Neural crest cell (in vitro differentiated cells): ENCODE measurements at regions not wholly inside any gene's neighbourhood (a gene's known extent, or its start where the extent isn't known, plus 50 kb on each side); places are given as distances from the start of the nearest gene placed in this dataset.
"Not testable (repeated sequence)": the region's sequence is repeated elsewhere in the genome, so short reads cannot be mapped to it uniquely, and the experiment has no call there.

ENCODE experiments used
- DNase-seq: peaks from one replicate; pipeline ENCODE4 v3.0.0; 2021; ENCODE audit warnings: low read depth, mixed read lengths, low spot score
- H3K27ac Mint-ChIP-seq: one replicate; pipeline ENCODE4 v1.8.0; 2021; ENCODE audit warnings: mild to moderate bottlenecking, mixed read lengths; ENCODE audit not compliant: unreplicated experiment
- H3K27me3 Mint-ChIP-seq: 2 replicates; pipeline ENCODE4 v1.8.0; 2021; ENCODE audit warnings: low read depth, mild to moderate bottlenecking, mixed read lengths
- H3K36me3 Mint-ChIP-seq: 2 replicates; pipeline ENCODE4 v1.8.0; 2021; ENCODE audit warnings: low read depth, mild to moderate bottlenecking, mixed read lengths
- H3K4me1 Mint-ChIP-seq: 2 replicates; pipeline ENCODE4 v1.8.0; 2021; ENCODE audit warnings: mixed read lengths
- H3K4me3 Mint-ChIP-seq: one replicate; pipeline ENCODE4 v1.8.0; 2021; ENCODE audit warnings: mild to moderate bottlenecking, mixed read lengths
- H3K9me3 Mint-ChIP-seq: 2 replicates; pipeline ENCODE4 v1.8.0; 2021; ENCODE audit warnings: mixed read lengths
- TF ChIP-seq, protein P1 (sequence below): fragments of 200-600 bp; sonication (generic); conservative IDR thresholded peaks from 2 replicates; pipeline ENCODE4 v1.5.0; 2021; ENCODE audit warnings: antibody characterized with exemption, mild to moderate bottlenecking

DNA sequence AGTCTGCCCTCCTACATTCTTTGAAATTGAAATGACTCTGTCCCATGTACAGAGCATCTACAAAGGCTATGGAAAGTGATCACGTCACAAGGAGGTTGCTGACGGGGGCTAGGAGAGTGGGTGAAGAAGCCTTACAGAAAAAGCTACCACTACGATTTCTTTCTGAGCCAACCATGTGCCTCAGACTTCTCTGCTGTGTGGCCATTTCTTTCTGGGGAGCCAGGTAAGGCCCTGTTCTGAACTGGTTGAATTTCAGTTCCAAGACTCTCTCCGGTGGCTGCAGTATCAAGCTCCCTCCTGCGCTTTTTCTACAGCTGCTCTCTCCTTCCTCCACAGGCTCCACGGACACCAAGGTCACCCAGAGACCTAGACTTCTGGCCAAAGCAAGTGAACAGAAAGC lies 112.5 kb upstream of the PRSS1 start:
- H3K4me3 Mint-ChIP-seq: no peak overlapping the region
- TF ChIP-seq, protein P1, sequence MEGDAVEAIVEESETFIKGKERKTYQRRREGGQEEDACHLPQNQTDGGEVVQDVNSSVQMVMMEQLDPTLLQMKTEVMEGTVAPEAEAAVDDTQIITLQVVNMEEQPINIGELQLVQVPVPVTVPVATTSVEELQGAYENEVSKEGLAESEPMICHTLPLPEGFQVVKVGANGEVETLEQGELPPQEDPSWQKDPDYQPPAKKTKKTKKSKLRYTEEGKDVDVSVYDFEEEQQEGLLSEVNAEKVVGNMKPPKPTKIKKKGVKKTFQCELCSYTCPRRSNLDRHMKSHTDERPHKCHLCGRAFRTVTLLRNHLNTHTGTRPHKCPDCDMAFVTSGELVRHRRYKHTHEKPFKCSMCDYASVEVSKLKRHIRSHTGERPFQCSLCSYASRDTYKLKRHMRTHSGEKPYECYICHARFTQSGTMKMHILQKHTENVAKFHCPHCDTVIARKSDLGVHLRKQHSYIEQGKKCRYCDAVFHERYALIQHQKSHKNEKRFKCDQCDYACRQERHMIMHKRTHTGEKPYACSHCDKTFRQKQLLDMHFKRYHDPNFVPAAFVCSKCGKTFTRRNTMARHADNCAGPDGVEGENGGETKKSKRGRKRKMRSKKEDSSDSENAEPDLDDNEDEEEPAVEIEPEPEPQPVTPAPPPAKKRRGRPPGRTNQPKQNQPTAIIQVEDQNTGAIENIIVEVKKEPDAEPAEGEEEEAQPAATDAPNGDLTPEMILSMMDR: no peak
- no peaks in the 10 kb centered on the region for H3K9me3 Mint-ChIP-seq
- no peak for DNase-seq
- H3K27me3 Mint-ChIP-seq: peaks cover 48% of the 10 kb centered on the region
- H3K36me3 Mint-ChIP-seq: no peaks in the 10 kb centered on the region
- H3K27ac Mint-ChIP-seq: no peak overlapping the region
- H3K4me1 Mint-ChIP-seq: no peaks in the 10 kb centered on the region

DNA sequence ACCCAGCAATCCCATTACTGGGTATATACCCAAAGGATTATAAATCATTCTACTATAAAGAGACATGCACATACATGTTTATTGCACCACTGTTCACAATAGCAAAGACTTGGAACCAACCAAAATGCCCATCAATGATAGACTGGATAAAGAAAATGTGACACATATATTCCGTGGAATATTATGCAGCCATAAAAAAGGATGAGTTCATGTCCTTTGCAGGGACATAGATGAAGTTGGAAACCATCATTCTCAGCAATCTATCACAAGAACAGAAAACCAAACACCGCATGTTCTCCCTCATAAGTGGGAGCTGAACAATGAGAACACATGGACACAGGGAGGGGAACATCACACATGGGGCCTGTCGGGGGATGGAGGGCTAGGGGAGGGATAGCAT lies 113.2 kb upstream of the PRSS1 start:
- not testable (repeated sequence) for H3K9me3 Mint-ChIP-seq, H3K36me3 Mint-ChIP-seq, H3K27ac Mint-ChIP-seq, H3K4me1 Mint-ChIP-seq, H3K4me3 Mint-ChIP-seq, DNase-seq
- H3K27me3 Mint-ChIP-seq: peaks cover 49% of the 10 kb centered on the region

DNA sequence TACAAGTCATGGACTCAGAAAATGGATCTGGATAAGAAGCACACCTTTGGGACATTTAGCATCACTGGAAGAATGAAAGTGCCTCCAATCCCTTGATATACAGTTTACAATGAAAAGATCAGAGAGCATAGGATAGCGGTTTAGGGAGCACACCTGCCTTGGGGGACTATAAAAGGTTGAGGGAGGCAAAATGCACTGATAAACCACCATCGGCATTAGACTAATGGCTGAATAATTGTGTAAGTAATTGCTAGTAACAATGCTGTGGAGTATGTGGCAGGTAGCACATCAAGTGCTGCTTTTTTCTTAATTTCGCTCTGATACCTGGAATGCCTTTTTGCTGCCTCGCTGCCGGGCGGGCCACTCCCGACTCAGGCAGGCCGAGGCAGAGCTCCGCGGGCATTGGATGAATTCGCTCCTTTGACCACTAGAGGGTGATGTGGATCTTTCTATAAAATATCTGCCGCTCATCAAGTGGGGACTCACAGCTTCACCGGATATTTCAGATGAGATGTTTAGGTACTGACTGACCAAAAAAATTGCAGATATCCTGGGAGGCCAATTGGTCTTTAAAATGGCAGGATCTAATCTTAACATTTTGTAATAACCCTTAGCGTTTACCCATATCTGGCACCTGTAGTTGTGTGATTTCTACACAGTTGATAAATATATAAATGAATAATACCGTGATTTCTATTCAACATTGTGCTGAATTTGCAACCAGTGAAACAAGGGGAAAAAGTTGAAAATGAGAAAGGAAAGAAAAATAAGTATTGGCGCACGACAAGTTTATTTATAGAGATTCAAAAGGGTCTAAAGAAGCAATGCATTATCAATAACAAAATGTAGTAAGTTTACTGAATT lies 116.8 kb upstream of the PRSS1 start:
- no peaks in the 10 kb centered on the region for H3K4me1 Mint-ChIP-seq
- TF ChIP-seq, protein P1: peak; percentile 87

DNA sequence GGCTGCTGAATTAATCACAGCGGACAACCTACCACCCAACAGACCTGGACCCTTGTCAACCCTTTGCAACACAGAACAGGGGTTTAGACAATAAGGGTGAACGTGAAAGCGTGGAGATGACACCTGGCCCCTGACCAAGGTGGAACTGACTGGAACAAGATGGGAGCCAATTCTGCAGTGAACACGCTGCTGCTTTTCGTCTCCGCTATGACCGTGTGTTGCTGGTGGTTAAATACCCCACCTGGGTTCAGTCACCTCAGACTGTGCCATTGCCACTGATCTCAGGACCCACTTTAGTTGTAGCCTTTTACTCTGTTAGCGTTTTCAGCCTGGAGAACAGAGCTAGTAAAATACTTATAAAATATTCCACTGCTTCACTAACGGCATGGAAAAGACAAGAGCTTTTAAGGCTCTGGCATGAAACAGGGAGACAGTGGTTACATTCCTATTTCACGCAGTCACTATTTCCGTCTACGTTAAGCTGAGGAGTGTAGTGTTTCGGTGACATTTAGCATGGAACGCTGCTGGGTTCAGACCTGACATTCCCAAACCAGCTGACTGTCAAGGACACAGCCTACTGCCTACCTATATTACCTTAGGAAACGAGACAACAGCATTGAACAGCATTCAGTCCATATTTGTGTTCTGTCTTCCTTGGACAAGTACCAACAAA lies 119.5 kb upstream of the PRSS1 start:
- TF ChIP-seq, protein P1: no peak
- Mint-ChIP-seq H3K4me1 (no peaks in the 10 kb centered on the region), H3K4me3 (no peak overlapping the region), H3K27me3 (peaks cover 66% of the 10 kb centered on the region), H3K27ac (no peak overlapping the region), H3K36me3 (no peaks in the 10 kb centered on the region), H3K9me3 (no peaks in the 10 kb centered on the region)
- no peak for DNase-seq

More for the DNA sequence above, 116.8 kb upstream of the PRSS1 start:
- no peaks in the 10 kb centered on the region for H3K9me3 Mint-ChIP-seq
- H3K4me3 Mint-ChIP-seq: no peak overlapping the region
- H3K36me3 Mint-ChIP-seq: no peaks in the 10 kb centered on the region
- peak; percentile 61 for DNase-seq
- H3K27me3 Mint-ChIP-seq: peaks cover 64% of the 10 kb centered on the region
- H3K27ac Mint-ChIP-seq: no peak overlapping the region

DNA sequence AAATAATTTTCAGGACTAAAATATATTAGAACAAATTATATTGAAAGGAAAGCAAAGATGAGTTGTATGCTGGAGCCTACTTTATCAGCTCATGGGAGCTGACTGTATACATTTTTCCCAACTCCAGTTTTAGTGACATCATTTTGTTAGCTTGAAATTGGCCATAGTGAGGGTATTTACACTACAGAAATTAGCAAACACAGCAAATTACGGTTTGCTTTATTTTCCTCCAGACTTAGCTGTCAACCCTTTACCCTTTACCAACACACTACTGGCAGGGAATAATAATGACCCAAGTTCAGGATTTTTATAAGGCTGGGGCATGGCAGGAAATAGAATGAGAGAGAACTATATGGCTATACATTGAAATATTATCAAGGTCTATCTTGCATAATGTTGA lies 120.3 kb upstream of the PRSS1 start:
- H3K4me3 Mint-ChIP-seq: no peak overlapping the region

DNA sequence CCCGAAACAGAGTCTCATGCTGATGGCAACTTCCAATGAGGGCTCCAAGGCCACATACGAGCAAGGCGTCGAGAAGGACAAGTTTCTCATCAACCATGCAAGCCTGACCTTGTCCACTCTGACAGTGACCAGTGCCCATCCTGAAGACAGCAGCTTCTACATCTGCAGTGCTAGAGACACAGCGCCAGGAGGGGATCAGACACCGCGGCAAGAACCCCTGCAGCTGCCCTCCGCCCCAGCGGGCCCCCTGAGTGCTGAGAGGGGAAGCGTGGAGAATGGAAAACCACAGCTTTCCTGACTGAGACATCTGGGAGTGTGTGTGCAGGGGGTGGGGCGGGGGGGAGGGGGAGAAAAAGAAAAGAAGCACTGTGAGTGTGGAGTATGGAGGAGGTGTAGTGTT lies 122.0 kb upstream of the PRSS1 start:
- not testable (repeated sequence) for DNase-seq, H3K4me1 Mint-ChIP-seq, H3K27ac Mint-ChIP-seq, H3K4me3 Mint-ChIP-seq, H3K36me3 Mint-ChIP-seq, H3K9me3 Mint-ChIP-seq
- peaks cover 71% of the 10 kb centered on the region for H3K27me3 Mint-ChIP-seq

More for the DNA sequence above, 120.3 kb upstream of the PRSS1 start:
- H3K36me3 Mint-ChIP-seq: no peaks in the 10 kb centered on the region
- no peak overlapping the region for H3K27ac Mint-ChIP-seq
- TF ChIP-seq, protein P1: no peak
- DNase-seq: no peak
- peaks cover 67% of the 10 kb centered on the region for H3K27me3 Mint-ChIP-seq
- H3K9me3 Mint-ChIP-seq: no peaks in the 10 kb centered on the region
- no peaks in the 10 kb centered on the region for H3K4me1 Mint-ChIP-seq
